GM19043 (cell line): ENCODE measurements at regions not wholly inside any gene's neighbourhood (a gene's known extent, or its start where the extent isn't known, plus 50 kb on each side); places are given as distances from the start of the nearest gene placed in this dataset.

Experiments
- ATAC-seq: cut with Tn5 transposase; IDR thresholded peaks from one replicate; pipeline ENCODE4 v1.9.1; 2021; ENCODE audit warnings: low read depth; ENCODE audit not compliant: unreplicated experiment

- no peak for ATAC-seq
These were observed 317.6 kb downstream of the ALG10 start for GRCh38 chr12:34339922-34340321.

DNA sequence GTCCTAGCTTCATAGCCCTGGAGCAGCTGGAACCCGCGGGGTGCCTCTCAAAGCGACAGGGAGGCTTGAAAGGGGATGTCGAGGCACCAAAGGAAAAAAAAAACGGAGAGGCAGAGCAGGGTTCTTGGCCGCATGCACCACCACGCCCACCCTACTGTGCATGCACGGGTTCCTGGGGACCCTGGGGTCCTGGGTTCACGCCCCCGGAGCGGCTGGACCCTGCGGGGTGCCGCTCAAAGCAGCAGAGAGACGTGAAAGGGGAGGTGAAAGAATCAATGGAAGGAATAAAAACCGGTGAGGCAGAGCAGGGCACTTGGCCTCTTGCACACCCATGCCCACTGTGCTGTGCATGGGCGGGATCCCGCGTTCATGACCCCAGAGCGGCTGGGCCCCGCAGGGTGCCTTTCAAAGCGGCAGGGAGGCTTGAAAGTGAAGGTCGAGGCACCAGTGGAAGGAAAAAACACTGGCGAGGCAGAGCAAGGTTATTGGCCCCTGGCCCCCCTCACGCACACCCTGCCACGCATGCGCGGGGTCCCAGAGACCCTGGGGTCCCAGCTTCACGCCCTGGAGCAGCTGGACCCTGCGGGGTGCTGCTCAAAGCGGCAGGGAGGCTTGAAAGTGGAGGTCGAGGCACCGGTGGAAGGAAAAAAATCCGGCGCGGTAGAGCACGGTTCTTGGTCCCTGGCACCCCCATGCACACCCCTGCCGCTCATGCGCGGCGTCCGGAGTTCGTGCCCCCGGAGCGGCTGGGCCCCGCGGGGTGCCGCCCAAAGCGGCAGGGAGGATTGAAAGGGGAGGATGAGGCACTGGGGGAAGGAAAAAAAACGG lies 318.5 kb downstream of the ALG10 start:
- no peak for ATAC-seq

GRCh38 chr12:34341362-34341733 lies 319.1 kb downstream of the ALG10 start:
- no peak for ATAC-seq

DNA sequence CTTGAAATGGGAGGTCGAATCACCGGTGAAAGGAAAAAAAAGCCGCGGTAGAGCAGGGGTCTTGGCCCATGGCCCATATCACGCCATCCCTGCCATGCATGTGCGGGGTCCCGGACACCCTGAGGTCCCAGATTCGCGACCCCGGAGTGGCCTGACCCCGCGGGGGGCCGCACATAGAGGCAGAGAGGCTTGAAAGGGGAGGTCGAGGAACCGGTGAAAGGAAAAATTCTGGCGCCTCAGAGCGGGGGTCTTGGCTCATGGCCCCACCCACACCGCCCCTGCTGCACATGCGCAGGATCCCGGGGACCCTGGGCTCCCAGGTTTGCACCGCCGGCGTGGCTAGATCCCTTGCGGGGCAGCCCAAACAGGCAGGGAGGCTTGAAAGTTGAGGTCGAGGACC lies 319.8 kb downstream of the ALG10 start:
- no peak for ATAC-seq

DNA sequence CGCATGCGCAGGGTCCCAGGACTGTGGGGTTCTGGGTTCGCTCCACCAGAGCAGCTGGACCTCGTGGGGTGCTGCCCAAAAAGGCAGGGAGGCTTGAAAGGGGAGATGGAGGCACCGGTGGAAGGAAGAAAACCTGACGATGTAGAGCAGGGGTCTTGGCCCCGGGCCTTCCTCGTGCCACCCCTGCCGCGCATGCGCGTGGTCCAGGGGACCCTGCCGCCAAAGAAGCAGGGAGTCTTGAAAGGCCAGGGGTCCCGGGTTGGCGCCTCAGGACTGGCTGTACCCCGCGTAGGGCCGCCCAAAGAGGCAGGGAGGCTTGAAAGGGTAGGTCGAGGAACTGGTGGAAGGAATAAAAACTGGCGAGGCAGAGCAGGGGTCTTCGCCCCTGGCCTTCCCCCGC lies 321.0 kb downstream of the ALG10 start:
- no peak for ATAC-seq

DNA sequence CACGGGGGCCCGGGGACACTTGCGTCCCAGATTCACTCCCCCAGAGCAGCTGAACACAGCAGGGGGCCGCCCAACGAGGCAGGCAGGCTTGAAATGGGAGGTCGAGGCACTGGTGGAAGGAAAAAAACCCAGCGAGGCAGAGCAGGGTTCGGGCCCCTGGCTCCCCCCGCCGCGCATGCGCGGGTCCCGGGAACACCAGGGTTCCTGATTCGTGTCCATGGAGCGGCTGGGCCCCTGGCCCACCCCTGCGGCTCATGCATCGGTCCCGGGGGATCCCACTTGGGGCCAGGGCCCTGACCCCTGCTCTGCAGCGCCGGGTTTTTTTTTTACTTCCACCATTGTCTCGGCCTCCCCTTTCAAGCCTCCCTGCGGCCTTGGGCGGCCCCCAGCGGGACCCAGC lies 321.5 kb downstream of the ALG10 start:
- no peak for ATAC-seq

- ATAC-seq = no peak
These were observed 322.7 kb downstream of the ALG10 start for GRCh38 chr12:34344851-34345522.

GRCh38 chr12:34345801-34346200 lies 323.5 kb downstream of the ALG10 start:
- no peak for ATAC-seq

DNA sequence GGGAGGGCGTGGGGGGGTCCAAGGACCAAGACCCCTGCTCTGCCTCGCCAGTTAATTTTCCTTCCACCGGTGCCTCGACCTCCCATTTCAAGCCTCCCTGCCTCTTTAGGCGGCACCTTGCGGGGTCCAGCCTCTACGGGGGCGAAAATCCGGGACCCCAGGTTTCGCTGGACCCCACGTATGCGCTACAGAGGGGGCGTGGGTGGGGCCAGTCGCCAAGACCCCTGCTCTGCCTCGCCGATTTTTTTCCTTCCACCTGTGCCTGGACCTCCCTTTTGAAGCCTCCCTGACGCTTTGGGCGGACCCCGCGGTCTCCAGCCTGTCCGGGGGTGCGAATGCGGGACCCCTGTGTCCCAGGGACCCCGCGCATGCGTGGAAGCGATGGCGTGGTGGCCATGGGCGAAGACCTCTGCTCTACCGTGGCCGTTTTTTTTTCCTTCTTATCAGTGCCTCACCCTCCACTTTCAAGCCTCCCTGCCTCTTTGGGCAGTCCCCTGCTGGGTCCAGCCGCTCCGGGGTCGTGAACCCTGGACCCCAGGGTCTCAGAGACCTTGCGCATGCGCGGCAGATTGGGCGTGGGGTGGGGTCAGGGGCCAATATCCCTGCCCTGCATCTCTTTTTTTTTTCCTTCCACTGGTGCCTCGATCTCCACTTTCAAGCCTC lies 324.2 kb downstream of the ALG10 start:
- ATAC-seq = no peak

DNA sequence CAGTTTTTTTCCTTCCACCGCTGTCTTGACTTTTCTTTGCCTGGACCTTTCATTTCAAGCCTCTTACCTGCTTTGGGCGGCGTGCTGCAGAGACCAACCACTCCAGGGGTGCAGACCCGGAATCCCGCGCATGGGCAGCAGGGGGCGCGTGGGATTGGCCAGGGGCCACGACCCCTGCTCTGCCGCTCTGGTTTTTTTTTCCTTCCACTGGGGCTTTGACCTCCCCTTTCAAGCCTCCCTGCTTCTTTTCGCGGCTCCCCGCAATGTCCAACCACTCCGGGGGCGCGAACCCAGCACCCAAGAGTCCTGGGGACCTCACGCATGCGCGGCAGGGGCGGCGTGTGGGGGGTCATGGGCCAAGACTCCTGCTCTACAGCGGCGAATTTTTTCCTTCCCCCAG lies 325.1 kb downstream of the ALG10 start:
- ATAC-seq = no peak

DNA sequence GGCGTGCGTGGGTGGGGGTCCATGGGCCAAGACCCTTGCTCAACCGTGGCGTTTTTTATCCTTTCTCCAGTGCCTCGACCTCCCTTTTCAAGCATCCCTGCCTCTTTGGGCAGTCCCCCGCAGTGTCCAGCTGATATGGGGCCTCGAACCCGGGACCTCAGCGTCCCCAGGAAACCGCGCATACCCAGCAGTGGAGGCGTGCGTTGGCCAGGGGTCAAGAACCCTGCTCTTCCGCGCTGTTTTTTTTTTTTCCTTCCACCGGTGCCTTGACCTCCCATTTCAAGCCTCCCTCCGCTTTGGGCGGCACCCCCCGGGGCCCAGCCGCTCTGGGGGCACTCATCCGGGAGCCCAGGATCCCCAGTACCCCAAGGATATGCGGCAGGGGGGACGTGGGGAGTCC lies 325.8 kb downstream of the ALG10 start:
- no peak for ATAC-seq

DNA sequence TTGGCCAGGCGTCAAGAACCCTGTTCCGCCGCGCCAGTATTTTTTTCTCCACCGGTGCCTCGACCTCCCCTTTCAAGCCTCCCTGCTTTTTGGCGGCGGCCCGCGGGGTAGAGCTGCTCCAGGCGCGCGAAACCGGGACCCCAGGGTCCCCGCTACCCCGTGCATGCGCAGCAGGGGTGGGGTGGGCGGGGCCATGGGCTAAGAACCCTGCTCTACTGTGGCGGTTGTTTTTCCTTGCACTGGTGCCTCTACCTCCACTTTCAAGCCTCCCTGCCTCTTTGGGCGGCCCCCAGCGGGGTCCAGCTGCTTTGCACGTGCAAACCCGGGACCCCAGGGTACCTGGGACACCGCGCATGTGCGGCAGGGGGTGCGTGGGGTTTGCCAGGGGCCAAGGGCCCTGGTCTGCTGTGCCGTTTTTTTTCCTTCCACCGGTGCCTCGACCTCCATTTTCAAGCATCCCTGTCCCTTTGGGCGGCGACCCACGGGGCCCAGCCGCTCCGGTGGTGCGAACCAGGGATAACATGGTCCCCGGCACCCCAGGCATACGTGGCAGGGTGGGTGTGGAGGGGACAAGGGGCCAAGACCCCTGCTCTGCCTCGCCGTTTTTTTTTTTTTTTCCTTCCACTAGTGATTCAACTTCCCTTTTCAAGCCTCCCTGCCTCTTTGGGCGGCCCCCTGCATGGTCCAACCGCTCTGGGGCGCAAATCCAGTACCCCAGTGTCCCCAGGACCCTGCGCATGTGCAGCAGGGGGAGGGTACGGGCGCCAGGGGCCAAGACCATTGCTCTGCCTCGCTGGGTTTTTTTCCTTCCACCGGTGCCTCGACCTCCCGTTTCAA lies 326.8 kb downstream of the ALG10 start:
- no peak for ATAC-seq

DNA sequence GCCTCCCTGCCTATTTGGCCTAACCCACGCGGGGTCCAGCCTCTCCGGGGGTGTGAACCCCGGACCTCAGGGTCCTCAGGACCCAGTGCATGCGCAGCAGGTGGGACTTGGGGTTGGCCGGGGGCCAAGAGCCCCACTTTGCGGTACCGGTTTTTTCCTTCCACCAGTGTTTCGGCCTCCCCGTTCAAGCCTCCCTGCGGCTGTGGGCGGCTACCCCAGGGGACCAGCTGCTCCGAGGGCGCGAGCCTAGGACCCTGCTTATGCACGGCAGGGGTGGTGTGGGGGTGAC lies 327.3 kb downstream of the ALG10 start:
- ATAC-seq = no peak

GRCh38 chr12:34350092-34351041 lies 328.1 kb downstream of the ALG10 start:
- ATAC-seq = no peak

- no peak for ATAC-seq
These were observed 329.8 kb downstream of the ALG10 start for GRCh38 chr12:34352098-34352497.

DNA sequence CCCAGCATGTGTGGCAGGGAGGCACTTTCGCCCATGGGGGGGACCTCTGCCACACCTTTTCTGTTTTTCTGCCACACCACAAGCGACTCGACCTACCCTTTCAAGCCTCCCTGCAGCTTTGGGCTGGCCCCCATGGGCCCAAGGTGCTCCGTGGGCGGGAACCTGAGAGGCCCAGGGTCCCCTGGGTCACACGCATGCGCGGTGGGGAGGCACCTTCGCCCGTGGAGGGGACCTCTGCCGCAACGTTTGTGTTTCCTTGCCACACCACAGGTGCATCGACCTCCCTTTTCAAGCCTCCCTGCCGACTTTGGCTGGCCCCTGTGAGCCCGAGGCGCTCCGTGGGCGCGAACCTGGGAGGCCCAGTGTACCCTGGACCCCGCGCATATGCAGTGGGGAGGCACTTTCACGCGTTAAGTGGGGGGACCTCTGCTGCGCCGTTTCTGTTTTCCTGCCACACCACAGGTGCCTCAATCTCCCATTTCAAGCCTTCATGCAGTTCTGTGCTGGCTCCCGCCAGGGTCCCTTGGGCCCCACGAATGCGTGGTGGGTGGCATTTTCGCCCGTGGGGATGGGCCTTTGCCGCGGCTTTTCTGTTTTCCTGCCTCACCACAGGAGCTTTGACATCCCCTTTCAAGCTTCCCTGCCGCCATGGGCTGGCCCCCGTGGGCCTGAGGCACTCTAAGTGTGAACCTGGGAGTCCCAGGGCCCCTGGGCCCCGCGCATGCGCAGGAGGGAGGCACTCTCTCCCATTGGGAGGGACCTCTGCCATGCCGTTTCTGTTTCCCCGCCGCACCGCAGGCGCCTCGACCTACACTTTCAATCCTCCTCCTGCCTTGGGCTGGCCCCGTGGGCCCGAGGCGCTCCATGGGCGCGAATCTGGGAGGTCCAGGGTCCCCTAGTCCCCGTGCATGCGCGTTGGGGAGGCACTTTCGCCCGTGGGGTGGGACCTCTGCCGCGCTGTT lies 332.2 kb downstream of the ALG10 start:
- ATAC-seq = no peak

DNA sequence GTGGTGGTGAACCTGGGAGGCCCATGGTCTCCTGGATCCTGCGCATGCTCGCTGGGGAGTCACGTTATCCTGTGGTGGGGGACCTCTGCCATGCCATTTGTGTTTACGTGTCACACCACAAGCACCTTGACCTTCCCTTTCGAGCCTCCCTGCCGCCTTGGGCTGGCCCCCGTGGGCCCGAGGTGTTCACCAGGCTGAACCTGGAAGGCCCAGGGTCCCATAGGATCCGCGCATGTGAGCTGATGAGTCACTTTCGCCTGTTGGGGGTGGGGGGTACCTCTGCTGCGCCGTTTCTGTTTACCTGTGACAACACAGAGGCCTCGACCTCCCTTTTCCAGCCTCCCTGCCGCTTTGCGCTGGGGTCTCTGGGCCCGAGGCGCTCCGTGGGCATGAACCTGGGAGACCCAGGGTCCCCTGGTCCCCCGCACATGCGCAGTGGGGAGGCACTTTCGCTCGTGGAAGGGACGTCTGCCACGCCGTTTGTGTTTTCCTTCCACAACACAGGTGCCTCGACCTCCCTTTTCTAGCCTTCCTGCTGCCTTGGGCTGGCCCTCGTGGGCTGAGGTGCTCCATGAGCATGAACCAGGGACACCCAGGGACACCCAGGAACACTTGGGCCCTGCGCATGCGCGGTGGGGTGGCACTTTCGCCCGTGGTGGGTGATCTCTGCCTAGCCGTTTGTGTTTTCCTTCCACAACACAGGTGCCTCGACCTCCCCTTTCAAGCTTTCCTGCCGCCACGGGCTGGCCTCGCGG lies 334.1 kb downstream of the ALG10 start:
- no peak for ATAC-seq

DNA sequence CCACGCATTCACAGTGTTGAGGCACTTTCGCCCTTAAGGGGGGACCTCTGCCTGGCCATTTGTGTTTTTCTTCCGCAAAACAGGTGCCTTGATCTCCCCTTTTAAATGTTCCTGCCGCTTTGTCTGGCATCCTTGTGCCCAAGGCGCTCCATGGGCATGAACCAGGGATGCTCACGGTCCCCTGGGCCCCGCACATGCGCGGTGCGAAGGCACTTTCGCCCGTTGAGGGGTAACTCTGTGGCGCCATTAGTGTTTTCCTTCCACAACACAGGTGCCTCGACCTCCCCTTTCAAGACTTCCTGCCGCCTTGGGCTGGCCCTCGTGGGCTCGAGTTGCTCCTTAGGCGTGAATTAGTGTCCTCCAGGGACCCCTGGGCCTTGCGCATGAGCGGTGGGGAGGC lies 335.5 kb downstream of the ALG10 start:
- ATAC-seq = no peak
